ENCODE measurements at regions not wholly inside any gene's neighbourhood (a gene's known extent, or its start where the extent isn't known, plus 50 kb on each side); places are given as distances from the start of the nearest gene placed in this dataset.

GRCh38 chr4:22099896-22100295 lies 151.3 kb upstream of the KCNIP4 start:
- peak; percentile 22 for DNase-seq

GRCh38 chr4:22097596-22097995 lies 149.0 kb upstream of the KCNIP4 start:
- DNase-seq = no peak

- no peak for DNase-seq
These were observed 145.6 kb upstream of the KCNIP4 start for GRCh38 chr4:22094217-22094616.

- DNase-seq = no peak
These were observed 144.6 kb upstream of the KCNIP4 start for GRCh38 chr4:22093126-22093525.

- DNase-seq = peak; percentile 1
These were observed 143.3 kb upstream of the KCNIP4 start for GRCh38 chr4:22091906-22092305.

GRCh38 chr4:22091352-22091717 lies 142.8 kb upstream of the KCNIP4 start:
- no peak for DNase-seq

DNA sequence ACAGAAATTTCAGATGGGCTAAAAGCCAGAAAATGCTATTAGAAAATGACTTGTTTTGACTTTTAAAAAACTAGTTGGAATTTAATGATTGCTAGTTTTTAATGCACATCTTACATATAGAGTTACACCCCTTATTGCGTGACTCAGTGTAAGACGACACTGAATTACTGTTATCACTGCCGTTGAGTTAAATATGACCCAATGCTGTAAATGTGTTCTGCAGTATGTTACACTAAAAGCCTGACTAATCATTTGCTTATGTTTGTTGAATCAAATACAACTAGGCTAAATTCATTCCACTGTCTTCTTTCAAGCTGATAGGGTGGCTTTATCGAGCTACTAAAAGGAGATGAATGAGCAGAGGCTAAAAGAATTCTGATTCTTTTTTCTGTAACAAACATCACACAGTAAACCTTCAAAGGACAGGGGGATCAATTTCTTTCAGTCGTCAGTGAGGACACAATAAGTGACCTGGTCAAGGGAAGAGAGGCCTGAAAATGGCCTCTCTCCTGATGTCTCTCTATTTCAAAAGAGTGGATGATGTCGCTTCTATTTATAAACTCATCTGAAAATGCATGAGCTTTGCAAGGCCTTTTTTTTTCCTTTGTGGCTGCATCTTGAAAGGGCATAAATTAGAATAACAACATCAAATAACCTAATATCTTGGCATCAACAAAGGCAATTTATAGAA lies 142.2 kb upstream of the KCNIP4 start:
- peak; percentile 2 for DNase-seq

- DNase-seq = no peak
These were observed 129.0 kb upstream of the KCNIP4 start for GRCh38 chr4:22077571-22077970.

DNA sequence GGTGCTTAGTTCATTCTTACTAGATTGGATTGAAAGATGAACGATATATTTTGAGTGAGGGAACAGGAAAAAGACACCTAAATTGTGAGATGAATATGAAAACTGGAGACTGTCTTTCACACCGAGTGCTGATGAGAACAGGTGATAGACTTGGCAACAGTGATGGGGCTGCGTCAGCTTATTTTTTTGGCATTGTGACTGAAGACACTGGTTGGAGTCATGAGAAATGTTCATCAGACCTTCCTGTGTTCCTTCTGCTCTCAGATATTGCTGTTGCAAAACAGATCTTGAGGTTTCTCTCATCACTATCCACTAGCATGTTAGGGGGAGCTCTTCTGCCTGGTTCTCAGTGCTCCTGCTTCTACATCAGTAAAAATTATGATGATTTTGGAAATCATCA lies 124.2 kb upstream of the KCNIP4 start:
- DNase-seq = no peak

DNA sequence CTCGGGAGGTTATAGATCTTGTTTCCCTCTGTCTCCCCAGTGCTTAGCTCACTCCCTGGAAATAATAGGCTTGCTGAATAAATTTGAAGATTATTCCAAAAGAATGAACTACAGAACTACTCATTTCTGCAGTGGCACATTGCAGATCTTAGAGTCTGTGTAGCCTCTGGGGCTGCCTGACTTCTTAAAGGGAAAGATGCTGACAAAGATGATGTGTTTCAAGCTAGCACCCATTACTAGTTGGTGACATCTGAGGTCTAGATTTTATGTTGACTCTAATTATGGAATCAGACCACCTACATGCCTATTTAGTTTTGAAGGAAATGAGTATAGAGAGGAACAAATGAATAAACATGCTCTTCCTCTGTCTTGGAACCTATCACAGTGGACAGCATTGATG lies 123.7 kb upstream of the KCNIP4 start:
- no peak for DNase-seq

- no peak for DNase-seq
These were observed 123.2 kb upstream of the KCNIP4 start for GRCh38 chr4:22071749-22072148.

DNA sequence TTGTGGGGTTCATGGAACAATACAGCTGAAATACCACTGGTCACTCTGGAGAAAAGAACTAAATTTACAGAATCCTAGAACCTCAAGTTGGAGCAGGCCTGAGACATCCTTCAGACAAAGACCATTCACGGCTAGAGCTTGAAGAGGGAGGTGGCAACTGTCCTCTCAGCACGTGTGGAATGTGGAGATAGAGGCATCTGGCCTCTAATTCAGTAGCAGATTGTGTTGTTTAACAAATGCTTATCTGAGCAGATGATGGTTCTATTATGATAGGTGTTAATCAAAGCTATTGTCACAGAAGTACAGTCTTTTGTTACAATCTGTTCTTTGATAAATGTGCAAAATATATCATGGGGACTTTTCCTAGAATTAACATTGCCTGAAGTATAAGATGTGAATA lies 121.7 kb upstream of the KCNIP4 start:
- DNase-seq = no peak

DNA sequence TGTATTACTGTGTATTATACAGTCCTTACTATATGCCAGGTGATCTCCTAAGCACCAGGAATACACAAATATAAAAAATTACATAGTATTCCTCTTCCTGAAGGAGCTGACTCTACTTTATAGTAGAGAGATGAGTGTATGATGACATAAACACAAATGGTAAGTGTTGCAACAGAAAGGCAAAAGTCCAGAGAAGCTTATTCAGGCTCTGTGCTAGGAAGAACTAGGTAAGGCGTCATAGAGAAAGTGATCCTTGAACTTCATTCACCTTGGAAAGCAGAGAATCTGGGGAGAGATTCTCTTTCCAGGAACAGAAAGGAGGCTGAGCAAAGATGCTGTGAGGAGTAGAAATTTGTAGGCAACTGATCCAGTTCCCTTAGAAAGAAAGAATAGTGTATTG lies 115.0 kb upstream of the KCNIP4 start:
- DNase-seq = no peak

DNA sequence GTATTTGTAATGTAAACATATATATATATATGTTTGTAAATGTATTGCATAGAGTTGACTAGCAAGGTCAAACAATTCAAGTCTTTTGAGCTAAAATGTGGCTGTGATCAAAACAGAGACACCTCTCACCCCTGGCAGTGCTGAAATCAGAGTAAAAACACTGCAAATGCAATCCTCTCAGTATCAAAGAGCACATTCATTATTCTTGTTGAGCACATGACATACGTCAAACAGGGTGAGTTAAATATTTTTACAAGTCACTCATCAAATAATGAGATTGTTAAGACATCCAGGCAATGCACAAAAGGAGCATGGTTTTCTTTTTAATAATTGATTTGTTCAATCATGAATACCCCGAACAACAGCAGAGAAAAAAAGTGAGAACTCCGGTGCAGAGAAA lies 114.1 kb upstream of the KCNIP4 start:
- no peak for DNase-seq

GRCh38 chr4:22055954-22056353 lies 107.4 kb upstream of the KCNIP4 start:
- no peak for DNase-seq

DNA sequence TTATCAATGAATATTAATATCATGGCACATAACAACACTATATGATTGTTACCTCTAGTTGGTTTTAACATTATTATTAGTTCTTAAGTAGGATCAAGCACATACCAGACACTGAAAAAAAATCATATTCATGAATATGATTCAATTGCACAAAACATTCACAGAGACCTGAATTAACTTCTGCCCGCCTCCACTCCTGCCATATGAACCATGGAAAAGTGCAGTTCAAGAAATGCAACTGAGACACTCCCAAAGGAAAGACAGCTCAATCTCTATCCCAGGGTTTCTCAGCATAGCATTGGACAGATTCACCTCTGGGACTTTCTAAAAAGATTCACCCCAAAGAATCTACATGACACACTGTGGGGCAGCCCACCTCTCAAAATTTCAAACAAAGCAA lies 103.5 kb upstream of the KCNIP4 start:
- DNase-seq = no peak

DNA sequence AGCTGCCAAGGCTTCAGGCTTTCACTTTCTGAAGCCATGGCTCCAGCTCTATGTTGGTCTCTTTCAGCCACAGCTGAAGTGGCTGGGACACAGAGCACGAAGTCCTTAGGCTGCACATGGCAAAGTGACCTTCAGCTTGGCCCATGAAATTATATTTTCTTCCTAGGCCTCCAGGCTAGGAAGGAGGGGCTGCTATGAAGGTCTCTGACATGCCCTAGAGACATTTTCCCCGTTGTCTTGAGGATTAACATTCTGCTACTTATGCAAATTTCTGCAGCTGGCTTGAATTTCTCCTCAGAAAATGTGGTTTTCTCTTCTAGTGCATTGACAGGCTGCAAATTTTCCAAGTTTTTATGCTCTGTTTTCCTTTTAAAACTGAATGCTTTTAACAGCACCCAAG lies 99.8 kb upstream of the KCNIP4 start:
- DNase-seq = no peak

GRCh38 chr4:22047793-22048192 lies 99.2 kb upstream of the KCNIP4 start:
- no peak for DNase-seq

- no peak for DNase-seq
These were observed 96.6 kb upstream of the KCNIP4 start for GRCh38 chr4:22045051-22045630.

DNA sequence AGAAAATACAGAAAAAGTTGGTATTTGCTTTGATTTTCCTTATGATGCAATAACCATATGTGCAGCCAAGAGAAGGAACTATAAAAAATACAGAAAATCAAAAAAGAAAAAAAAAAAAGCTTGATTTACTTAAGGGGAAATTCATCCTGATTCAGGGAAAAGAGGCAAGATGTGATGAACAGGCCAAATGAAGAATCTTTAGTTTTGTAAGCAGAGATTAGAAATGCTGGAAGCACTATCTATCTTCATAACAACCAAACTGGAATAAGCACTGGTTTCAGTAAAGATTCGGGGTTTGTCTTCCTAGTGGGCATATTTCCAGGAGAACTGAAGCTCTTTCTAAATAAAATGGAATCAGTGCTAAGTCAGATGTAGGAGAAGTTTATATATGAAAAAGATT lies 82.9 kb upstream of the KCNIP4 start:
- DNase-seq = no peak

DNA sequence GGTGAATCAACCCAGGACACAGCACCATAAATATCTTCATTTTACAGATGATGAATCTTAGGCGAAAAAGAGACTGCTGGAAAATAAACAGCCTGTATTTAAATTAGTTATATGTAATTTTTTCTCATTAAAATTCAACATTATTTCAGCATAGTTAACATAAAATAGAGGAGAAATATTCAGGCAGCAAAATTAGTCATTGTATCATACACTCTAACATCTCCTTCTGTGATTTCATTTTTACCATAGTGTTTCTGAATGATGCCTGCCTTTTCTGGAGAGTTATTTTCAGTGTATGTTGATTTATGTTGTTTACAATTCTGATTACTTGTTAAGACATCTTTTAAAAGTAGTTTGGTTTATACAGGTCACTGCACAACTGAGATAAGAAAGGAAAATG lies 82.3 kb upstream of the KCNIP4 start:
- no peak for DNase-seq

DNA sequence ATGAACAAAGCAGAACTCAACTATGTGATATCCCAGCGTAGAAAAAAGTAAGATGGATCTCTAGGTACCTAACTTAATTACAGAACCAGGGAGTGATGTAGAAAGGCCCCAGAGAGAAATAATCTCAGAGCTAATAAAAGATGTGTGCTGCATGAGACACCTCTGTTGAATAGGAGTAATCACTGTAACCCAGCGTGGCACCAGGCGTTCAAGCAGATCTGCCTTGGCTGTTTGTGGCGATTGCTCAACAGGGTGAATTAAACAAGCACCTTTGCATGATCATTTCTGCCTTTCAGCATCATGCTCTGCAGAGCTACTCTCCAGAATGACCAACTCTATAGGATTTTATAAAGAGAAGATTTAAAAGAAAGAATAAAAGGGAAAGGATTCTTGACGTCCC lies 81.7 kb upstream of the KCNIP4 start:
- DNase-seq = no peak

DNA sequence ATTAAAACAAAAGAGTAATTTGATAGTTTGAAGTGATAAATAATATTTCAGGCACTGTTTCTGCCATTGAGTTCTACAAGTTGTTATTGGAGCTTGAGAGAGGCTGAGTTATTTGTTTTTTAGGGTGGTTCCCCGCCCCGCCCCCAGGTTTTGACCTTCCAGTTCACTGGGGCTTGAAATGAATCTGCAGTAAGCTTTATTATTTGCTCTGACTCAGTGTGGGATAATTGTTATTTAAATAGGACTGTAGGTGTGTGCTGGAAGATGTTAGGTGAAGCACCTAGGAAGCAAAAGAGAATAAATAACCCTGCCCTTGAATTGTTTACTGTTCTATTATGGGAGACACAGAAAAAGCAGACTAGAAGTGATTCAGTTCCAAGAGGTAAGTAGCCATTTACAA lies 81.2 kb upstream of the KCNIP4 start:
- no peak for DNase-seq

GRCh38 chr4:22021106-22021505 lies 72.5 kb upstream of the KCNIP4 start:
- no peak for DNase-seq

- no peak for DNase-seq
These were observed 71.6 kb upstream of the KCNIP4 start for GRCh38 chr4:22020129-22020528.
